ENCODE measurements at regions not wholly inside any gene's neighbourhood (a gene's known extent, or its start where the extent isn't known, plus 50 kb on each side); places are given as distances from the start of the nearest gene placed in this dataset.

DNA sequence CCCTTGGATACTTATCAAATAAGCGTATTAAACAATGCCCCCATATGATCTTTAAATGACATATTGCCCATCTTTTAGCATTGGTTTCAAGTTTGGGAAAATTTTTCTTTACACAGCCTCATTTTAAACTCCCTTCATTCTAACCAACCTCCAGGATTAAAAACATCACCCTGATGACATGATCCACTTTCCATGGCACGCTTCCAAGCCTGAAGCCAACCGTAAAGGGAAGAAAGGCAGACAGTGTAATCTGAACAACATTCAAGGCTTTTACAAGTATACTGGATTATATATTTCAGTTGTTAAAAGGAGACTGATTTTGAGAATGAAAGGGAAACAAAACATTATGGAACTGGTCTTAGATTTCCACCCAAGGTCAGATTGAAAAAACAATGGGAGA lies 1721.9 kb downstream of the OLFM4 start:
- WGBS, 2 donors, result 74 to 83% methylated on average over 3 of the region's 3 CpGs
- Histone ChIP-seq H3K4me1 (no peaks in the 10 kb centered on the region), H3K36me3 (no peaks in the 10 kb centered on the region), H3K9me3 (no peaks in the 10 kb centered on the region), H3K4me3 (no peak overlapping the region), H3K27ac (no peak overlapping the region), H3K27me3 (no peaks in the 10 kb centered on the region)
- TF ChIP-seq, protein P1, sequence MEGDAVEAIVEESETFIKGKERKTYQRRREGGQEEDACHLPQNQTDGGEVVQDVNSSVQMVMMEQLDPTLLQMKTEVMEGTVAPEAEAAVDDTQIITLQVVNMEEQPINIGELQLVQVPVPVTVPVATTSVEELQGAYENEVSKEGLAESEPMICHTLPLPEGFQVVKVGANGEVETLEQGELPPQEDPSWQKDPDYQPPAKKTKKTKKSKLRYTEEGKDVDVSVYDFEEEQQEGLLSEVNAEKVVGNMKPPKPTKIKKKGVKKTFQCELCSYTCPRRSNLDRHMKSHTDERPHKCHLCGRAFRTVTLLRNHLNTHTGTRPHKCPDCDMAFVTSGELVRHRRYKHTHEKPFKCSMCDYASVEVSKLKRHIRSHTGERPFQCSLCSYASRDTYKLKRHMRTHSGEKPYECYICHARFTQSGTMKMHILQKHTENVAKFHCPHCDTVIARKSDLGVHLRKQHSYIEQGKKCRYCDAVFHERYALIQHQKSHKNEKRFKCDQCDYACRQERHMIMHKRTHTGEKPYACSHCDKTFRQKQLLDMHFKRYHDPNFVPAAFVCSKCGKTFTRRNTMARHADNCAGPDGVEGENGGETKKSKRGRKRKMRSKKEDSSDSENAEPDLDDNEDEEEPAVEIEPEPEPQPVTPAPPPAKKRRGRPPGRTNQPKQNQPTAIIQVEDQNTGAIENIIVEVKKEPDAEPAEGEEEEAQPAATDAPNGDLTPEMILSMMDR (IDR thresholded peaks at IDR 0.05), result no peak
- TF ChIP-seq POLR2A (IDR thresholded peaks at IDR 0.05) (no peak), POLR2AphosphoS5 (IDR thresholded peaks at IDR 0.05) (no peak), EP300 (IDR thresholded peaks at IDR 0.05) (no peak)
- DNase-seq, result no peak
- intact Hi-C loops (cut with DNase I), result no loop called here

DNA sequence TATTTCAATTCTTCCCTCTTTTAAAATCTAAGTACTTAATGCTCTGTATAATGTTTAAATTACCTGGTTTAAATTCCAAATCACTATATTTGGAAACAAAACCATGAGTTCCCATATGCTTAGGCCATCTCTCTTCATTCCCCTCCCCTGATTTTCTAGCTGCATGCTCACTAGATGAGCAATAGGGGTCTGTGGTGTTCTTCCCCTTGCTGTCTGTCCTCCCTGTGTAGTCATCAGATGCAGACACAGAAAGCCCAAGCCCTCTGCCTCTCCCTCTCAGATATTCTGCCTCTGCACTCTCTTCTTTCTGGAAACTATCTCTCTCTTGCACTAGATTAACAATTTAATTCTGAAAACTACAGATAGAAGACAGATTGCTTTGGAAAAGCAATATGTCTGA lies 1730.2 kb downstream of the OLFM4 start:
- Histone ChIP-seq H3K4me1 (no peaks in the 10 kb centered on the region), H3K27ac (no peak overlapping the region), H3K27me3 (no peaks in the 10 kb centered on the region), H3K9me3 (no peaks in the 10 kb centered on the region), H3K4me3 (no peak overlapping the region), H3K36me3 (no peaks in the 10 kb centered on the region)
- no peak for DNase-seq
- no peak for TF ChIP-seq POLR2AphosphoS5 (IDR thresholded peaks at IDR 0.05)
- TF ChIP-seq POLR2A (IDR thresholded peaks at IDR 0.05), result no peak
- TF ChIP-seq EP300 (IDR thresholded peaks at IDR 0.05), result no peak
- TF ChIP-seq, protein P1 (IDR thresholded peaks at IDR 0.05), result no peak
- intact Hi-C loops (cut with DNase I), result no loop called here

DNA sequence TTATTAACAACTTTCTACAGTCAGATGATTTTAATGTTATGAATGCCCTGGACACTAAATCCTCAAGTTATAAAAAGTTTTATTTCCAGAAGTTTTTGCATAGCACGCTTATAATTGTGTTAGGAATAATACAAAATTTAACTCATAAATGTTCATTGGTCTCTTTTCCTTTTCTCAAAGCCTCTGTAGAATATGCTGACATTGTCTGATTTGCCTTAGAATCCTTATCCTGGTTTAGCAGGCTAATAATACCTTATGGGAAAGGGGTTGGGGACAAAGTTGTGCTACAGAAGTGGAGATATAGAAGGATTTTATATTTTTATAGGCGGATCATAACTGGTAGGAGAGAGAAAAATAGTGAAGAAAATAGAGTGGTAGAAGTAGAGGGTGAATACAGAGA lies 1739.6 kb downstream of the OLFM4 start:
- Histone ChIP-seq H3K27ac (no peak overlapping the region), H3K36me3 (no peaks in the 10 kb centered on the region), H3K27me3 (no peaks in the 10 kb centered on the region), H3K9me3 (peaks cover 0 to 2% (median 0%) of the 10 kb centered on the region in 4 donors), H3K4me1 (no peaks in the 10 kb centered on the region), H3K4me3 (no peak overlapping the region)
- TF ChIP-seq POLR2AphosphoS5 (IDR thresholded peaks at IDR 0.05) (no peak), POLR2A (IDR thresholded peaks at IDR 0.05) (no peak), EP300 (IDR thresholded peaks at IDR 0.05) (no peak)
- intact Hi-C loops (cut with DNase I), result no loop called here
- DNase-seq, result no peak
- 85 to 89% methylated on average over 2 of the region's 2 CpGs for WGBS, 2 donors

DNA sequence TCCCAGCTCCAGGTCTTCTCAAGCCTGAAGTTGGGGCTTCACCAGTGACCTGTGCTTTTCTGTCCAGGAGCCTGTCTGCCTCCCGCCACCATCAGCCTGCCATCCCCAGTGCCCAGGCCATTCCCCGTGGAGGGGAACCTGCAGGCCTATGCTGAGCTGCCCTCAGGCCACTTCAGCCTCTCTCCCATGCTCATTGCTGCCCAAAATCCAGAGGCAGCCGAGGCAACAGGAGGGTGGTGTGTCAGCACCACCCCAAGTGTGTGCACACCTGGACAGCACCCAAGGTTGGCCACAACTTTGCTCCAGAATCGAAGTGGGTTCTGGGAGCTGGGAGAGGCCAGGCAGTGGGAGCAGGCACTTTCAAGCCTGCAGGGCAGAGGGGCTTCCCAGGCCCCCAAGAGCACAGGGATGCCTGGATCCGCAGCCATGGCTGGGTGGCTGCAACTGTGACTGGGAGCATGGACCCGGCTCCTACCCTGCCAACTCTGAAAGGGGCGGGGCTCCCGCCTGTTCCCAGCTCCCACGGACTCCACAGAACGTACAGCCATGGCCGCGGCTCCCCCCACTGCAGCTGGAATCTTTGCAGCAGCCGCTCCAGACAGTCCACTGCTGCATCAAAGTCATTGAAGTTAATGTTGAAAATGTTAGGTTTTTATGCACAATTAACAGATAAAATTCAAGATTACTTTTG lies 1747.0 kb downstream of the OLFM4 start:
- no peak for TF ChIP-seq POLR2AphosphoS5 (IDR thresholded peaks at IDR 0.05)
- no peak for TF ChIP-seq POLR2A (IDR thresholded peaks at IDR 0.05)
- no peak for TF ChIP-seq EP300 (IDR thresholded peaks at IDR 0.05)
- TF ChIP-seq, protein P1 (IDR thresholded peaks at IDR 0.05), result no peak
- no peak for DNase-seq
- H3K9me3 ChIP-seq, result no peaks in the 10 kb centered on the region
- intact Hi-C loops (cut with DNase I), result no loop called here
- no peaks in the 10 kb centered on the region for H3K27me3 ChIP-seq
- no peak overlapping the region for H3K4me3 ChIP-seq
- WGBS, 2 donors, result 77 to 85% methylated on average over 13 of the region's 13 CpGs
- H3K36me3 ChIP-seq, result no peaks in the 10 kb centered on the region
- H3K27ac ChIP-seq, result no peak overlapping the region
- no peaks in the 10 kb centered on the region for H3K4me1 ChIP-seq

DNA sequence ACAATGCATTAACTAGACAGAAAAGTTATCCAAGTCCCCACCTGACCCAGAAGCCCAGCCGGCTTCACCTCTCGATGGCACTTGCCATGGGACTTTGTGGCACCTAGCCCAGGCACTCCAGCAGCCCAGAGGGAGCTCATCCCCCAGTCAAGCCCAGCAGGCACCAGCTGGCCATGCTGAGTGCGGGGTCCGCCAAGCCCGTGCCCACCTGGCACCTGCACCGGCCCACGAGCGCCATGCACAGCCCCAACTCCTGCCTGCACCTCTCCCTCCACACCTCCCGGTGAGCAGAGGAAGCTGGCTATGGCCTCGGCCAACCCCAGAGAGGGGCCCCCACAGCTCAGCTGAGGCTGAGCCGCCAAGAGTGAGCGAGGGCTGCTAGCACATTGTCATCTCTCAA lies 1759.1 kb downstream of the OLFM4 start:
- TF ChIP-seq EP300 (IDR thresholded peaks at IDR 0.05) (no peak), POLR2AphosphoS5 (IDR thresholded peaks at IDR 0.05) (no peak), POLR2A (IDR thresholded peaks at IDR 0.05) (no peak)
- TF ChIP-seq, protein P1 (IDR thresholded peaks at IDR 0.05), result no peak
- DNase-seq, result no peak
- H3K4me1 ChIP-seq, result no peaks in the 10 kb centered on the region
- H3K4me3 ChIP-seq, result no peak overlapping the region
- WGBS, 2 donors, result 90 to 92% methylated on average over 12 of the region's 12 CpGs
- no peak overlapping the region for H3K27ac ChIP-seq
- no peaks in the 10 kb centered on the region for H3K9me3 ChIP-seq
- intact Hi-C loops (cut with DNase I), result no loop called here
- no peaks in the 10 kb centered on the region for H3K36me3 ChIP-seq
- H3K27me3 ChIP-seq, result no peaks in the 10 kb centered on the region

Data from sigmoid colon (tissue), 6 donors.